GM12892 (cell line): ENCODE measurements at regions not wholly inside any gene's neighbourhood (a gene's known extent, or its start where the extent isn't known, plus 50 kb on each side); places are given as distances from the start of the nearest gene placed in this dataset.

Source experiments
- POLR2A ChIP-seq: IDR thresholded peaks from 2 replicates; pipeline ENCODE4 v1.6.1; 2011; ENCODE audit warnings: low read depth, low read length, control low read depth
- POLR2AphosphoS5 ChIP-seq: IDR thresholded peaks from 2 replicates; pipeline ENCODE4 v1.6.1; 2011; ENCODE audit warnings: low read depth, low read length, control low read depth
- TAF1 ChIP-seq: IDR thresholded peaks from 2 replicates; pipeline ENCODE4 v1.6.1; 2011; ENCODE audit warnings: low read depth, mild to moderate bottlenecking, control low read depth, low read length, borderline replicate concordance

DNA sequence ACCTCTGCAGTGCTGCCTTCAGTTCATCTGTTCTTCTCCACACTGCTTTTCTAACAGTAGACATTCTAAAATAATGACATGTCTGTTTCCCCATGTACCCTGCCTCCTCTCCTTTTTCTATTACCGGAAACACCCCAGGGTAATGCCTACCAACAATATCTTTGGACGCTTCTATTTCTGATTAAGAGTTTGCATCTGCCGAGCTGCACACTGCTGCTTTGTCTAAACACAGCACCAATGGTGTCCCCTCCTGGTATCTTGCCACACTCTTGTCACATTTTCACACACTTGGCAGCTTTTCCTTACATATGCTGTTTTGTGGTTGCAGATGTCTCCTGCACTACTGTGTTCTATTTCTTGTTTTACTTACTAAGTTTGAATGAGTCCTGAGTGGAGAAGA, 288.8 kb downstream of the GRIA2 start:
- TF ChIP-seq POLR2A (no peak), POLR2AphosphoS5 (no peak), TAF1 (no peak)
